B cell (primary cell): ENCODE measurements at regions not wholly inside any gene's neighbourhood (a gene's known extent, or its start where the extent isn't known, plus 50 kb on each side); places are given as distances from the start of the nearest gene placed in this dataset.

ENCODE experiments used
- EZH2 ChIP-seq: IDR thresholded peaks from 2 replicates; pipeline ENCODE4 v1.6.1; 2012; ENCODE audit warnings: borderline replicate concordance, low read depth, mild to moderate bottlenecking, moderate library complexity, low read length; ENCODE audit not compliant: insufficient read depth, poor library complexity, severe bottlenecking
- TF ChIP-seq, protein P1 (sequence below): fragments of 200-600 bp; IDR thresholded peaks from one replicate; pipeline ENCODE4 v1.8.0; 2022; ENCODE audit warnings: antibody characterized with exemption, mild to moderate bottlenecking

DNA sequence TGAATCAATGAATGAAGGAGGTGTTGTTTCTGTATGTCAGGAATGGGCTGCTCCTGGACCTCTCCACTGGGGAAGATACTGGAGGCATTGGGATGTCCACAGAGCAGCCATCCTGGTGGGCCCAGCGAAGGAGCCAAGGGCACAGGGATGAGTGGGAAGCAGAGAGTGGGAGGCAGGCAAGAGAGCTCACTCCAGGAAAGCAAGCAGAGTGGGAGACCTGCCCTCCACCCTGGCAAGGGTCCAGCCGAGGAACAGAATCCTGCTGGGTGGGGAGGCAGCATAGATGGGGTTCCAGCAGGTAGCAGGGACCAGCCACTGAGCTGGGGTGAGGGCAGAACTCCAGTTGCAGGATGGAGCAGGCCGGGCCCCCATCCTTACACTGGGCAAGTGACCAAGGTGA is 71.9 kb upstream of the AMZ2 start:
- TF ChIP-seq, protein P1, sequence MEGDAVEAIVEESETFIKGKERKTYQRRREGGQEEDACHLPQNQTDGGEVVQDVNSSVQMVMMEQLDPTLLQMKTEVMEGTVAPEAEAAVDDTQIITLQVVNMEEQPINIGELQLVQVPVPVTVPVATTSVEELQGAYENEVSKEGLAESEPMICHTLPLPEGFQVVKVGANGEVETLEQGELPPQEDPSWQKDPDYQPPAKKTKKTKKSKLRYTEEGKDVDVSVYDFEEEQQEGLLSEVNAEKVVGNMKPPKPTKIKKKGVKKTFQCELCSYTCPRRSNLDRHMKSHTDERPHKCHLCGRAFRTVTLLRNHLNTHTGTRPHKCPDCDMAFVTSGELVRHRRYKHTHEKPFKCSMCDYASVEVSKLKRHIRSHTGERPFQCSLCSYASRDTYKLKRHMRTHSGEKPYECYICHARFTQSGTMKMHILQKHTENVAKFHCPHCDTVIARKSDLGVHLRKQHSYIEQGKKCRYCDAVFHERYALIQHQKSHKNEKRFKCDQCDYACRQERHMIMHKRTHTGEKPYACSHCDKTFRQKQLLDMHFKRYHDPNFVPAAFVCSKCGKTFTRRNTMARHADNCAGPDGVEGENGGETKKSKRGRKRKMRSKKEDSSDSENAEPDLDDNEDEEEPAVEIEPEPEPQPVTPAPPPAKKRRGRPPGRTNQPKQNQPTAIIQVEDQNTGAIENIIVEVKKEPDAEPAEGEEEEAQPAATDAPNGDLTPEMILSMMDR, result no peak
- TF ChIP-seq EZH2, result no peak
